ENCODE measurements at regions not wholly inside any gene's neighbourhood (a gene's known extent, or its start where the extent isn't known, plus 50 kb on each side); places are given as distances from the start of the nearest gene placed in this dataset.

DNA sequence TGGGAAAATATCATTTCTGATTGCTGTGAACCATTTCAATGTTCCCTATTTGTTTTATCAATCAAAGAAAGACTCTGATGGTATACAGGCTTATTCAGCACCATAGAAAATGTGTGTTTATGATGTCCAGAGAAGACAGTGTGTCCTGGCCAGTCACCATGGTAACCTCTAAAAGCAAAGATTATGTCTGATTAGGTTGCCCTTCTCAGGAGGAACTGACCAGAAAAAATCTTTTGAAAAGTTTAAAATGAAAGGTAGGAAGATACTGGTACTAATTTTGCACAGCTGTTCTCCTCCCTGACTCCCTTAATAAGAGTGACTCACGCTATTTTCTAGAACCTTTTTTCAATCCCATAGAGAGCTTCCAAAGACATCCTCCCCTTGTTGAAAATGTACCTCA, 391.8 kb upstream of the DCN start:
- TF ChIP-seq, protein P1, sequence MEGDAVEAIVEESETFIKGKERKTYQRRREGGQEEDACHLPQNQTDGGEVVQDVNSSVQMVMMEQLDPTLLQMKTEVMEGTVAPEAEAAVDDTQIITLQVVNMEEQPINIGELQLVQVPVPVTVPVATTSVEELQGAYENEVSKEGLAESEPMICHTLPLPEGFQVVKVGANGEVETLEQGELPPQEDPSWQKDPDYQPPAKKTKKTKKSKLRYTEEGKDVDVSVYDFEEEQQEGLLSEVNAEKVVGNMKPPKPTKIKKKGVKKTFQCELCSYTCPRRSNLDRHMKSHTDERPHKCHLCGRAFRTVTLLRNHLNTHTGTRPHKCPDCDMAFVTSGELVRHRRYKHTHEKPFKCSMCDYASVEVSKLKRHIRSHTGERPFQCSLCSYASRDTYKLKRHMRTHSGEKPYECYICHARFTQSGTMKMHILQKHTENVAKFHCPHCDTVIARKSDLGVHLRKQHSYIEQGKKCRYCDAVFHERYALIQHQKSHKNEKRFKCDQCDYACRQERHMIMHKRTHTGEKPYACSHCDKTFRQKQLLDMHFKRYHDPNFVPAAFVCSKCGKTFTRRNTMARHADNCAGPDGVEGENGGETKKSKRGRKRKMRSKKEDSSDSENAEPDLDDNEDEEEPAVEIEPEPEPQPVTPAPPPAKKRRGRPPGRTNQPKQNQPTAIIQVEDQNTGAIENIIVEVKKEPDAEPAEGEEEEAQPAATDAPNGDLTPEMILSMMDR (IDR thresholded peaks at IDR 0.05): no peak
- no peak for TF ChIP-seq POLR2A (IDR thresholded peaks at IDR 0.05)

All from heart left ventricle (tissue), 13 donors.